Stimulated activated CD4-positive, alpha-beta T cell treated with anti-CD3 and anti-CD28 coated beads, Interleukin-1b, Interleukin-23, amount 100 ng/mL, for 1 hour (primary cell): ENCODE measurements at regions not wholly inside any gene's neighbourhood (a gene's known extent, or its start where the extent isn't known, plus 50 kb on each side); places are given as distances from the start of the nearest gene placed in this dataset.
"Not testable (repeated sequence)": the region's sequence is repeated elsewhere in the genome, so short reads cannot be mapped to it uniquely, and the experiment has no call there.

ENCODE experiments used
- DNase-seq, 2 donors: peaks; one replicate each; pipeline ENCODE4 v3.0.0-alpha.2; 2020; ENCODE audit warnings: low read depth in 2 of 2

DNA sequence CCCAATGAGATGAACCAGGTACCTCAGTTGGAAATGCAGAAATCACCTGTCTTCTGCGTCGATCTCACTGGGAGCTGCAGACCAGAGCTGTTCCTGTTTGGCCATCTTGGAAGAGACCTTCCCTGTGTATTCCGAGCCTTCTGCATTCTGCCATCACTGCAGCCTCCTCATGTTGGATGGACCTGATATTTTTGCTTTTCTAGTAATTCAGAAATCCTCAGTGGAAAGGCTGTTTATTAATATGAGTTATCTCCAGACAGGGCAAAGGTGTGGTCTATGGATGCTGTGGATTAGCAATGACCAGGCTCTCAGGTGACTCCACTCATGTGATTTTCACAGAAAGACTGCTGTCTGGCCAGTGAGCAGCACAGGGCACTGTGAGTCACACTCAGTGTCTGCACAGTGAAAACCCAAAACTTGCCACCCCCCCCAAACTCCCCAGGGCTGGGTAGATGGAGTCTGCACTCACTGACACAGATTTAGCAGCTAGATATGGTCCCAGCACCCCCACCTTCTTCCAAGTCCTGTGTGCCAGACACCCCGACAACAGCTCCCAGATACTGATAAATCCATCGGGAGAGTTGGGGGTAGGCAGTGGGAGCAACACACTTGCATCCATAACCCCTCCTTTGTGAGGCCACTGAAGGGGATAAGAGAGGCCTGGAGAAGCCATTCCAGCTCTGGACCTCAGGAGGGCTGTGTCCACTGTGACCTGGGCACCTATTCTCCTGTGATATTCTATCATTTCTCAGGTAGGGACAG, 75.2 kb upstream of the TOP3B start:
- DNase-seq: no peak

DNA sequence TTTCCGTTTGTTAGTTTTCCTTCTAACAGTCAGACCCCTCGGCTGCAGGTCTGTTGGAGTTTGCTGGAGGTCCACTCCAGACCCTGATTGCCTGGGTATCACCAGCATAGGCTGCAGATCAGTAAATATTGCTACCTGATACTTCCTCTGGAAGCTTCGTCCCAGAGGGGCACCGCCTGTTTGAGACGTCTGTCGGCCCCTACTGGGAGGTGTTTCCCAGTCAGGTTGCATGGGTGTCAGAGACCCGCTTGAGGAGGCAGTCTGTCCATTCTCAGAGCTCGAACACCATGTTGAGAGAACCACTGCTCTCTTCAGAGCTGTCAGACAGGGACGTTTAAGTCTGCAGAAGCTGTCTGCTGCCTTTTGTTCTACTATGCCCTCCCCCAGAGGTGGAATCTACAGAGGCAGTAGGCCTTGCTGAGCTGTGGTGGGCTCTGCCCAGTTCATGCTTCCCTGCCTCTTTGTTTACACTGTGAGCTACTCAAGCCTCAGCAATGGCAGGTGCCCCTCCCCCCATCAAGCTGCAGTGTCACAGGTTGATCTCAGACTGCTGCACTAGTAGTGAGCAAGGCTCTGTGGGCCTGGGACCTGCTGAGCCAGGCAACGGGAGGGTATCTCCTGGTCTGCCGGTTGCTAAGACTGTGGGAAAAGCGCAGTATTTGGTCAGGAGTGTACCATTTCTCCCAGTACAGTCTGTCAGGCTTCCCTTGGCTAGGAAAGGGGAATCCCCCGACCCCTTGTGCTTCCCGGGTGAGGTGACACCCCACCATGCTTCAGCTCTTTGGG, 74.4 kb upstream of the TOP3B start:
- DNase-seq: not testable (repeated sequence)

- not testable (repeated sequence) for DNase-seq
Measured at GRCh38 chr22:22052548-22053139, 70.1 kb upstream of the TOP3B start.

DNA sequence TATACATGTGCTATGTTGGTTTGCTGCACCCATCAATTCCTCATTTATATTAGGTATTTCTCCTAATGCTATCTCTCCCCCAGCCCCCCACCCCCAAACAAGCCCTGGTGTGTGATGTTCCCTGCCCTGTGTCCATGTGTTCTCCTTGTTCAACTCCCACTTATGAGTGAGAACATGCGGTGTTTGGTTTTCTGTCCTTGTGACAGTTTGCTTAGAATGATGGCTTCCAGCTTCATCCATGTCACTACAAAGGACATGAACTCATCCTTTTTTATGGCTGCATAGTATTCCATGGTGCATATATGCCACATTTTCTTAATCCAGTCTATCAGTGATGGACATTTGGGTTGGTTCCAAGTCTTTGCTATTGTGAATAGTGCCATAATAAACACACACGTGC, 68.4 kb upstream of the TOP3B start:
- DNase-seq: not testable (repeated sequence)

DNA sequence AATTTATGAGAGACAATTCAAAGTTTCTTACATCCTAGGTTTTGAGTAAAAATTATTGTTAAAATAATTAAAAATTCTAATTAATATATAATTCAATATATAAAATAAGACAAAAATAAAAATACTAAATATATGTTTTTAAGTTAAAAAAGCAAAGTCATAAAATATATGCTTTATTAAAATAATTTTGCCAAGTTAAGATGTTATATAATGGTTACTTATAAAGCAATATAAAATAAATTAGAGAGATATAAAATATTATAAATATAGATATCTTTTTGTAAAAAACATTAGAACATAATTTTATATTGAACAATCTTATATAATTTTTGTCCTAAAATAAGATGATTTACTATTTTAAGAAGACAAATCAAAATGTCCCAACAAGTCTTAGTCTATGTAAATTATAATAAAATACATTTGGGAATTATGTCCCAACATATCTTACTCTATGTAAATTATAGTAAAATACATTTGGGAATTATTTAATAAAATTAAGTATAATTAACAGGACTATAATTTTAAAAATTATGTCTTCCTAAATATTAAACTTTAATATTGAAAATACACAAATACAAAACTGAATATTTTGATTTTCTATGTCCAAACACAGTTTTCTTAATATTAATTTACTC, 67.7 kb upstream of the TOP3B start:
- no peak for DNase-seq

GRCh38 chr22:22049684-22050083, 67.1 kb upstream of the TOP3B start:
- no peak for DNase-seq

DNA sequence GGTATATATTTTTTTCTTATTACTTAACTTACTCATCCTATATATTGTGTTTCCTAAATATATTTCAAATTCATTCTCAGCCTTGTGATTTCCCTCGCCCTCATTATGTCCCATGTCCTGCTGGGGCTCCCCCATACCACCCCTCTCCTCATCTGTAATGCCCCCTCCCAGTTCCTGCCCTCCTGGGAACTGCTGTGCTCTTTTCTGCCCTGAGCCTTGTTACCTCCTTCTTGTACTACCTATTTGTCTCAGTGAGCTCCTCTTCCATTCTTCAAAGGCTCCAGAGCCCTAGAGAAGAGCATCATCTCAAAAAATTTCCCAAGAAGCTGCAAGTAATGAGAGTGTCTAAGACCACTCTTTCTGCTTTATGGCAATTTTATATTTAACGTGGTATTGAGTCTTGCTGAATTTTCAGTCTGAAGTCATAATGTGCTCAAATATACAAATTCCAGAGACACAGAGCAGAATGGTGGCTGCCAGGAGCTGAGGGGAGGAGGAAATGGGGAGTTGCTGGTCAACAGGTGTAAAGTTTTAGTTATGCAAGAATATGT, 66.5 kb upstream of the TOP3B start:
- no peak for DNase-seq

- no peak for DNase-seq
Measured at GRCh38 chr22:22048318-22048942, 65.8 kb upstream of the TOP3B start.

GRCh38 chr22:22047776-22048175, 65.2 kb upstream of the TOP3B start:
- DNase-seq: no peak

DNA sequence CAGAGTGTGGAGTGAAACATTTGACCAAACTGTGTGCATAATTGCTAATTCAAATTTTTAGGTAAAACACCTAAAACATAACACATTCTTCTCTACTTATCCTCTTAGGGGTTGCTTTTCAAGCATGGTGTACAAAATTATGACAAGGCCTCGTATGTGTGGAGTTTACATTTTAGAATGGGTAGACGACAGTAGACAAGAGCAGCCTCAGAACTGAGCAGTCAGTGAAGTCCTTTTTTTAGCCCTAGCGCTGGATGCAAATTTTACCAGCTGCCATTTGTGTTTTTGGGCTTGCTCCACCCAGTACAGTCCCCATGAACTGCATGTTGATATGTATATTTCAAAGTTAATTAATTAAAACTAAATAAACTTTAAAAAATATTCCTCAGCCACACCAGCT, 64.7 kb upstream of the TOP3B start:
- DNase-seq: no peak

GRCh38 chr22:22046370-22046769, 63.8 kb upstream of the TOP3B start:
- DNase-seq: no peak

DNA sequence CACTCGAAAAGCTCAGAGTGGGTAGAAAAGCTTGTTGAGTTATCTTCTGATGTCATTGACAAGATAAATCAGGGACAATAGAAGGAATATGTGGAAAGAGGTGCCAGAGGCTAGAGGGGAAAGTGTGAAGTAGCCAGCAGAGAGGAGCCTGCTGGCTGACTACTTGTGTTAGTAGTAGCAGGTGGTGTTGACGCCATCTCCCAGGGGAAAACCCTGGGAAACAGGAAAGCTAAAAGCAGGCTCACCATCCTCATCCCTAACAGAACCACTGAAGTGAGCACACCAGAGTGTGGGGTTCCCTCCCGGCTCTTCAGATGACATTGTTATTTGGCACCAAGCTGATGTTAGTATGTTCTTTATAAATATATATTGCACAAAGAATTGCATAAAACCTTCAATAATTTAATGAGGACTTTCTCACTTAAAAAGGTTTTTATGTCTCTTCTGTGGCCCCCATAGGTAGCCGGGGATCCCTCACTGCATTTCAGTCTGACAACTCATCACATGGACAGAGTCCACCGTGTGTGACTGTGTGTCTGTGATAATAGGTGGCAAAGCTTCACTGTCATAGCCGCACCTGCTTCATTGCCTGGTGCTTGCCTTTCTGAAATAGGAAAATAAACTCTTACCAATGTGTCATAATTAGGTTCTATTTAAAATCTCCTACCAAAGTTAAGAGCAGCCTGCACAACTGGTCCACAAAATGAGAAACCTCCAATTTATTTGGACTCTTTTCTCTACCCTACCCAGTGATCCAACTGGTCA, 63.2 kb upstream of the TOP3B start:
- DNase-seq: no peak

DNA sequence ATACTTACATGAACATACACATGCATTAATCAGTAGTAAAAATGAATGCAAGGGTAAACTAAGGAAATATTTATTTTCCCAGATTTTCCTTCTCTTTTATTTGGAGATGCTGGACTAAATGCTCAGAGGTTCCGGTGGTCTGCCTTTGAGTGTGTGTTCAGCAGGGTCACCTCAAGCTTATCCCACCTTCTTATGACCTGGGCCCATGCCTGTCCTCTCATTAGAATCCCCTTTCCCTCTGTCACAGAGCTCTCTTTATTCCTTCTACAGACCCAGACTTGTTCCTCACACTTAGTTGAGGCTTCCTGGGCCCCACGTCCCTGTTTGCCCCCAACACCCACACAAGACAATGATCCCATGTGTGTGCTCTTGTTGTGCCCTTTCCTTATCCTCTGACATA, 61.6 kb upstream of the TOP3B start:
- no peak for DNase-seq

DNA sequence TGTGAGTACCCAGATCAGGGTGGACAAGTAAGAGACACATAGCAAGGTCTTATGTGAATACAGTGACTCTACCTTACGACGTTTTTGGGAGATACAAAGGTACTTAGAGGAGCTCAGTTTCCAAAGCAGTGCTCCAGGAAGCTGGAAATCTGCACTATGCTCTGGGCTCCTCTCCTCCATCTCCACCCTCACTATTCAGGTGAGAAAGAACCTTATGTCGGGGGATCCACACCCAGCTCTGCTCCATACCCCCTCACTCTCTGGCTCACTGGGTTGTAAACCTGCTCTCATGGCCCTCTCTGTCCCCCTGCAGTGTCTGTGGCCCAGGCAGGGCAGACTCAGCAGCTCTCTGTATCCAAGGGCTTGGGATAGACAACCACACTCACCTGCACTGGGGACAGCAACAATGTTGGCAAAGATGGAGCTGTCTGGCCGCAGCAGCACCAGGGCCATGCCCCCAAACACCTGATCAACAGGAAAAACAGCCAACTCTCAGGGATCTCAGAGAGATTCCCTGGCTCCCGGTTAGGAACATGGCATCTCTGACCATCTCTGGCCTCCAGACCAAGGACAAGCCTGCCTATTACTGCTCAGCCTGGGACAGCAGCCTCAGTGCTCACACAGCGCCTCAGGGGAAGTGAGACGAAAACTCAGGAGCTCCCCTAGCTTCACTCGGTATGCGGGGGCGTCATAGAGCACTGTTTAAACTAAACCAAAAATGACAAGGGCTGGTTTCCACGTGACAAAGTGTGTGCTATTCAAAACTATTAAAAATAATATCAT, 60.9 kb upstream of the TOP3B start:
- no peak for DNase-seq

GRCh38 chr22:22042599-22043295, 60.2 kb upstream of the TOP3B start:
- no peak for DNase-seq

DNA sequence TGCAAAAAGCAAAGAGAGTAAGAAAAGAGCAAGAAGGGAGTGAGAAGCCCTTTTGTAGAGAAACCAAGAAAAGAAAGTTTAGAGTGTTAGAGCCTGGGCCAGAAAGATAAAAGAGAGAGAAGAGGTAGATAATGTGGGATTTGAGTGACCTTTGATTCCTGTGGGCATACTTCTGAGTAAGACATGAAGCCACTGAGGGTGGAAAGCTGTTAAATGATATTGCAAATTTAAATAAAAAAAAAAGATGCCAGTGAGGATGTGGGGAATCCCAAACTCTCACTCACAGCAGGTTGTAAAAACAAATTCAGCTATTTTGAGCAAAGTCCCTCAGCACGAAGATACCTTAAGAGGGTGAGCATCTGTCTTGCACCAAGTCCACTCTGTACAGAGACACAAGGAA, 59.4 kb upstream of the TOP3B start:
- no peak for DNase-seq

DNA sequence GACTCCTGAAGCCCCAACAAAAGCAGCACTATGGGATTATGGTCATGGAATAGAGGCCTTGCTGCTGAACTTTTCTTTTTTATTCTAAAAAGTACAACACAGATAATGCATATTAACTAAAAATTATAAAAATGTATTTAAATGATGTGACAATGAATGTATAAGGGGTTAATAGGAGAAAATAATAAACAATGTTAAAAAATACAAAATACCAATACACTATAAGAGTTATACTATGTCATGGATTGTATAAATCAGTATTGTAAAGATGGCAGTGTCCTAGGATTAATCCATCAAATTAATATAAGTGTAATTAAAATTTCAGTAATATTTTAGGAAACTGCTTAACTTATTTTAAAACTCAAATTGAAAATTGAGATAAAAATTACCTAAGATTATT, 58.3 kb upstream of the TOP3B start:
- no peak for DNase-seq

- no peak for DNase-seq
Measured at GRCh38 chr22:22040472-22040871, 57.9 kb upstream of the TOP3B start.

DNA sequence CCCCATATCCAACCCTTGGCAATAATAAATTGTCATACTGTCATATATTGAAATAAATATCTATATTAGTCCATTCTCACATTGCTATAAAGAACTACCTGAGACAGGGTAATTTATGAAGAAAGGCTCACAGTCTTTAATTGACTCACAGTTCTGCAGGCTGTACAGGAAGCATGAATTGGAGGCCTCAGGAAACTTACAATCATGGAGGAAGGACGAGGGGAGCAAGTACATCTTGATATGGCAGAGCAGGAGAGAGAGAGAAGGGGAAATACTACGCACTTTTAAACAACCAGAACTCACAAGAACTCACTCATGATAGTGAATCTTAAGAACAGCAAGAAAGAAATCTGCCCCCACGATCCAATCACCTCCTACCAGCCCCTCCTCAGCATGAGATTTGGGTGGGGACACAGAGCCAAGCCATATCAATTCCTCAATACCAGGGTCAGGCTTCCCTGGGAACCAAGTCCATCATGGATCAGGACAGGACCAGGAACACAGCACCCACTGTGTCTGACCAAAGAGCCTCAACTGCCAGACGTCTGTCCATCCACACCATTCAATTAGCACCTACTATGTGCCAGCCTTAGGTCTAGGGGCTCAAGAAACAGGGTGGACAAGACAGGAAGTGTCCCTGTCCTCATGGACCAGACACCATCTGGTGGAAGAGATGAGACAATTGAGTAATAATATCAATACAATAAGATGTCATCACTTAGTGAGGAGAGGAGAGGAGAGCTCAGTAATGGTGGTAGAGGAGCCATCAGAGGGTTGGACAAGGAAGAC, 56.9 kb upstream of the TOP3B start:
- DNase-seq: no peak
